BE2C (cell line): ENCODE measurements at regions not wholly inside any gene's neighbourhood (a gene's known extent, or its start where the extent isn't known, plus 50 kb on each side); places are given as distances from the start of the nearest gene placed in this dataset.

Experiments used
- DNase-seq: peaks from one replicate; pipeline ENCODE4 v3.0.0-alpha.2; 2020
- H3K27me3 ChIP-seq: fragments of 250-450 bp; sonication (Bioruptor Pico); 2 replicates; pipeline ENCODE4 v1.5.1; 2020; ENCODE audit warnings: mild to moderate bottlenecking
- H3K36me3 ChIP-seq: fragments of 250-450 bp; sonication (Bioruptor Pico); 2 replicates; pipeline ENCODE4 v1.5.1; 2020; ENCODE audit warnings: mild to moderate bottlenecking
- H3K4me1 ChIP-seq: fragments of 250-450 bp; sonication (Bioruptor Pico); 2 replicates; pipeline ENCODE4 v1.5.1; 2020
- H3K4me3 ChIP-seq: 2 replicates; pipeline ENCODE4 v1.5.1; 2011; ENCODE audit warnings: low read depth, low read length
- H3K9me3 ChIP-seq: fragments of 250-450 bp; sonication (Bioruptor Pico); 2 replicates; pipeline ENCODE4 v1.5.1; 2020
- CTCF ChIP-seq: IDR thresholded peaks from 2 replicates; pipeline ENCODE4 v1.5.1; 2012; ENCODE audit warnings: mild to moderate bottlenecking, low read depth, low read length

- Histone ChIP-seq H3K9me3 (no peaks in the 10 kb centered on the region), H3K4me3 (no peak overlapping the region), H3K27me3 (no peaks in the 10 kb centered on the region), H3K36me3 (no peaks in the 10 kb centered on the region), H3K4me1 (no peaks in the 10 kb centered on the region)
- no peak for DNase-seq
- TF ChIP-seq CTCF = no peak
These were observed 267.3 kb upstream of the CDH6 start for GRCh38 chr5:30926218-30926617.

- H3K9me3 ChIP-seq = no peaks in the 10 kb centered on the region
- no peaks in the 10 kb centered on the region for H3K4me1 ChIP-seq
- H3K36me3 ChIP-seq = no peaks in the 10 kb centered on the region
- no peak for DNase-seq
- no peaks in the 10 kb centered on the region for H3K27me3 ChIP-seq
- no peak overlapping the region for H3K4me3 ChIP-seq
- TF ChIP-seq CTCF = no peak
These were observed 272.1 kb upstream of the CDH6 start for GRCh38 chr5:30921388-30921787.

GRCh38 chr5:30918171-30918570 lies 275.3 kb upstream of the CDH6 start:
- DNase-seq = no peak
- no peak overlapping the region for H3K4me3 ChIP-seq
- no peaks in the 10 kb centered on the region for H3K36me3 ChIP-seq
- no peaks in the 10 kb centered on the region for H3K9me3 ChIP-seq
- no peaks in the 10 kb centered on the region for H3K4me1 ChIP-seq
- TF ChIP-seq CTCF = no peak
- no peaks in the 10 kb centered on the region for H3K27me3 ChIP-seq

- TF ChIP-seq CTCF = no peak
- no peaks in the 10 kb centered on the region for H3K27me3 ChIP-seq
- no peak for DNase-seq
- peaks cover 4% of the 10 kb centered on the region for H3K4me1 ChIP-seq
- H3K4me3 ChIP-seq = no peak overlapping the region
- no peaks in the 10 kb centered on the region for H3K36me3 ChIP-seq
- no peaks in the 10 kb centered on the region for H3K9me3 ChIP-seq
These were observed 285.1 kb upstream of the CDH6 start for GRCh38 chr5:30908356-30908755.

GRCh38 chr5:30900367-30900766 lies 293.1 kb upstream of the CDH6 start:
- H3K27me3 ChIP-seq = no peaks in the 10 kb centered on the region
- DNase-seq = no peak
- H3K36me3 ChIP-seq = no peaks in the 10 kb centered on the region
- no peaks in the 10 kb centered on the region for H3K9me3 ChIP-seq
- no peak for TF ChIP-seq CTCF
- no peaks in the 10 kb centered on the region for H3K4me1 ChIP-seq
- H3K4me3 ChIP-seq = no peak overlapping the region

- no peak overlapping the region for H3K4me3 ChIP-seq
- H3K9me3 ChIP-seq = no peaks in the 10 kb centered on the region
- no peak for DNase-seq
- no peaks in the 10 kb centered on the region for H3K27me3 ChIP-seq
- no peaks in the 10 kb centered on the region for H3K4me1 ChIP-seq
- no peak for TF ChIP-seq CTCF
- H3K36me3 ChIP-seq = no peaks in the 10 kb centered on the region
These were observed 298.7 kb upstream of the CDH6 start for GRCh38 chr5:30894811-30895210.
